Stromal cell of bone marrow (primary cell): ENCODE measurements at regions not wholly inside any gene's neighbourhood (a gene's known extent, or its start where the extent isn't known, plus 50 kb on each side); places are given as distances from the start of the nearest gene placed in this dataset.

Experiments used
- DNase-seq: peaks from one replicate; pipeline ENCODE4 v3.0.0-alpha.2; 2012; ENCODE audit warnings: low read depth

DNA sequence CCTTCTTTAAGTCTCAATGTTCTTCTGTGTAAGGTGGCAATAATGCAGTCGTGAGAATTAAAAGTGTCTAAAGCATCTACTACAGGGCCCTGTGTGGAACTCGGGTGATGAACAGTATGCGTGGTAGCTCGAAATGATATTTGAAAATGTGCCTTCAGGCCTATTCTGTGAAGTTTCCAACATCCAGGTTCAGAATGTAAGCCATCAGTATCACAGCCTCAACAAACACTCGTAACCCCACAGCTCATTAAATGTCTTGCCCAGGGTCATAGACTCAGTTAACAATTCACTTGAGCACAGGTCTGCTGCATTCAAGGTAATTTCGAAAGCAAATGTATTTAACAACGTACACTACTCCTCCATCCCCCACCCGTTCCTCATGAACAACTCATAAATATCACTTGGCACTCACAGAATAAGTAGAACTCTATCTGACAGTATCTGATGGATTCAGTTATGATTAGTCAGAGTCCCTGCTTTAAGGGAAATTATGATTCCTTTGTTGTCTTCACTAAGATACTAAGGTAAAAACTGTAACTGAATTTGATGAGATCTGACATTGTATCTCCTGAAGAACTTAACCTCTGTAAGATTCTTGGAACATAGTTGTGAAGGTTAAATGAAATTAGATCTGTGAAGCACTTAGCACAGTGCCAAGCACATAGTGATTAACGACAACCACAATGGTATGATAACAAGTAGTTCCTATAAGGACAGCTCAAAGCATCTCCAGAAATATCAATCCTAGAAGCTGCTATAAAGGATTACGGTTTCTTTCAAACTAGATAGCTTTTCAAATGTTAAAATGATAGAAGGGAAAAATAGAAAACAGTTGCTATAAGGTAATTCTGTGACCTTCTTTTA, 642.3 kb downstream of the TBL1XR1 start:
- DNase-seq, result no peak

DNA sequence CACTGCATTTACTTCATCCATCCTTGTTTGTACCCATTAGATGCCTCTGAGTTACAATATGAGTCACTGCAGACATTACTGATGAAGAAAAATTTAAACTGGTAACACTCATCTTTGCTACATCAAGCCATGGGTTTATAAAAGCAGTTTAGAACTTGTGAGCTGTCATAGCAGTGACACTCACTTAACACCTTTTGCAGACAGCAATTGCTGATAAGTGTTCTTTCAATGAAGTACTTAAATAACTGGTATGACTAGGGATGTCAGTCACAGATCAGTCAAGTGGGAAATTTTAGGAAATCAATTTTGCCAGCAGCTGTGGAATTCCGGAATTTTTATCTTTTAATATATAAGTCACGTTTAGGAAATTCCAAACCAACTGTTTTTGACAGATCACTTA, 643.0 kb downstream of the TBL1XR1 start:
- no peak for DNase-seq

DNA sequence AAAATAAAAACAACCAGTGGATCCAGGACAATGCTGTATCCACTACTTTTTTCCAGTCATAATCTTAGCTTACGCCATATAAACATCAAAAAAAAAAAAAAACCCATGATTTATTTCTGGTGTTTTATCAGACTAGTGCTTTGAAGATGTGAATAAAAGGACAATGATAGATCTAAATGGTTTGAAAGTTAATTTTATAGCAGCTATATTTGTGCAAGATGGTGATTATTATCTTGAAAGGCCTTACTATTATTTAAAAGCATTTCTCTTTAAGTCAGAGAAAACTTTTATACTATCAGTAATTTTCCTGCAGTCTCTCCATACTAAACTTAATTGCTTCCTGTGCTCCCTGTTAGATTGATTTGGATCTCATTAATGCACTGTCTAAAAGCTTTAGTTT, 670.3 kb downstream of the TBL1XR1 start:
- no peak for DNase-seq

DNA sequence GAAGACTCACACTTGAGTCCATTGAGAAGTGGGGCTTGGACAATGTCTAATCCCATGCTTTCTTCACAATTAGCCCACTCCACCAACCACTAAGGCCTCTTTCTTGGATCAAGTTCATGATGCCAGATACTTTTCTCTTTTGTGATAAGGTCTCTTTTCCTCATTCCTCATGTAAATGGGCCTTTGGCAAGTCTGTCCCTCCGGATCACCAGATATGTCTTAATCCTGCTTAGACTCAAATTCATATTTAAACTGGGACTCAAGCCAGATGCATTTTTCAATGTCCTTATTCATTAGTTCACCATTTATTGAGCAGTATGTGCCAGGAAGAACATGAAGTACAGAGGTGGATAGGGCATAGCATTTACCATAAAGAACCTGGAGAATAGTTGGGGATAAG, 671.1 kb downstream of the TBL1XR1 start:
- DNase-seq, result no peak

DNA sequence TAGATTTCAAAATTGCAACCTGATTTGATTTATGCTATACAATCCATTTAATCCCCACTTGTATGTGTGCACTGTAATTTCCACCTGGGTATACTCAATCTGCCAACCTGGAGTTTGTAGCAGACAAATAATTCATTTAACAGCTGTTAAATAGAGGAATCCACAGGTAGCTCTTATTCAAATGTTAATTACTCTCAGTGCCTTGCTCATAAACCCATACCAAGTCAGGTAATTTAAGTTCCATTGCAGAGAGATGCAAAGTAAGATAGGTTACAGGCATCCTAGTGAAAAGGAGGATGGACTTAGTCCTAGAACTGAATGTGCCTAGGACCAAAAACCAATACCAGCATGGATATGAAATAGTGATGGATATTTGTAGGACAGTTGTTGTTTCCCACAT, 674.2 kb downstream of the TBL1XR1 start:
- DNase-seq, result no peak

DNA sequence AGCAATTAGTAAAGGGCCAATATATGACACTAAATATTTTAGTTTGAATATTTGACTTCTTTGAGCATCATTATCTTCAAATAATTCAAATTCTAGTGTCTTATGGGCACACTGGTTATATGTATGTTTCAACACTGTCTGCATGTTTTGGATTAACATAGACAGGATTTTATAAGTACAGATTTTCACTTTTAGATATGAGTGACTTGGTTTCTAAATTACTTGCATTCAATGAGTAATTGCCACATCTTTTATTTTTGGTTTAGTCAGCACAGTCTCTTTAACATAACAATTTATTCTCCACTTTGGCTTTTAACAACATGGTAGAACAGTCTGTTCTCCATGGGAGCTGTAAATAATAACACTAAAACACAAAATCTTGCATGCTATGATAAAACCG, 674.8 kb downstream of the TBL1XR1 start:
- DNase-seq, result no peak

DNA sequence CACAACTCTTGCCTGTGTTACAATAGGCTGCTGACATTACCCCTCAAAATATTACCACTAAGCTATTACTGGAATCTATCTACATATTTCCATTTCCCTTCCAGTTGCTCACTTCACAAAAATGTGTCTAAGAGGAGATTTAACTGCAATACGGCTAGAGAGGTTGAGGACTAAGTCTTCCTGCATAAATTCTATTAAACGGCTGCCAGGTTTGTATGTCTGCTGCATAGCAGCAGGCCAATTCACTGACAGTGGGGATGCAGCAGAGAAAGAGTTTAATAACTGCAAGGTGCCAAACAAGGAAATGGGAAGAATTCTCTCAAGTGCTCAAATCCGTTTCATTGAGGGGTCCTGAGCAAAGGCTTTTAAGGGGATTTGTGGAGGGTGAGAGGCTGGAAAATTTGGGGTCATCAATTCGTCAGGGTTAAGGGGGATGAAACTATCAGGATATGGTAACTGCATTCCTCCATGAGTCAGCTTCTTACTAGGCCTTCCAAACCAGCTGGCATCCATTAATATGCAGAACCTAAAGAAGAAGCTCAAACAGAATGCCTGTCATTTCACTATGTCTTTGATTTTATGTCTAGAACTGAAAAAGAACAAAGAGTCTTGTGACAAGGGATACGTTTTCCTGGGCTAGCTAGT, 675.6 kb downstream of the TBL1XR1 start:
- peak; percentile 3 for DNase-seq

DNA sequence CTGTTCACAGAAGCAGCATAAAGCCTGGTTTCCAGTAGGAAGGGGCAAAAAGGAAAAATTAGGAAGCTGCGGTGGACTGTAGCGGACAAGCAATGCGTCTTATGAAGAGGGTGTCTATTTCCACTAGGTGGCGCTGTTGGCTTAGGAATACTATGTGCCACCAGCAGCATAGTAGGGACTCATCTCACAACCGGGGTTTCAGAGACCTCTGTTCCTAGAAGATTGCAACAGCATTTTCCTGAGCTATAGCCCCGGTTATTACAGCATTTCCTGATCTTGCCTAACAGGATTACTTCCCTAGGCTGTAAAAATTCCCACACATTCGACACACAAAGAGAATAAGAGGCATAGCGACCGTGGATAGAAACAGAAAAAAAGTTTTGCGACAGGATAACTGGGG, 683.0 kb downstream of the TBL1XR1 start:
- DNase-seq, result peak; percentile 11

DNA sequence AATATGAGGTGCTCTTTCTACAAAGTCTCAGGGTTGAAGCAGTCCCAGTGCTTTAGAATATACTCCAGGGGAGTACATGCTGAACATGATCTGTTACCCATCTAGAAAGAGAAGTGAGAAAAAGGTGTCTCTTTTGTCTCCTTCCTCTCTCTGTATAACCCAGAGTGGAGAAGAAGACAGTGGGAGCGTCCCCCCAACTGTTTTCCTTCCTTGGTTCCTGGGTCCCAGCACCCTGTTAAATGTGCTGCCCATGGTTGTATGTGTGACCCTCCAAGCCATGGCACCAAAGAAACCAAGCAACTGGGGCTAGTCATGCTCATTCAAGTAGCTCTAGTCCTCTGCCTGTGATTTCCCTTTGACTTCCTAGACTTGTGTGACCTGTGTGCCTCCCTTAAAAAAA, 683.7 kb downstream of the TBL1XR1 start:
- no peak for DNase-seq

DNA sequence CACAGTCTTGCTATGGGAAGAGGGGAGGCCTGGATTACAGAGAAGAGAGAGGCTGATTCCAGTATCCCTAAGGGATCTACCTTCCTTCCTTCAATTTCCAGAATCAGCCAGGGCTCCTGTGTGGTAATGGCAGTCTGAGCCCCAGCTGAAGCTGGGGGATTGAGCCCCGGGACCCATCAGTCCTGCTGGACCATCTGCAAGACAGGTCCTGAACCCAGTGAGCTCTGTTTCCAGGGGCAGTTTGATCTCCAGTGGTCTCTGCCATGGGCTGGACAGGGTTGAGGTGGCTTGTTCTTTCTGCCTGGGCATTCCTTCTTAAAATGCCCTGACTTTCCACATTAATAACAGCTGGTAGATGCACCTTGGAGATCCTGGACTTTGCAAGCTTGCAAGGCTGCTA, 685.2 kb downstream of the TBL1XR1 start:
- no peak for DNase-seq

DNA sequence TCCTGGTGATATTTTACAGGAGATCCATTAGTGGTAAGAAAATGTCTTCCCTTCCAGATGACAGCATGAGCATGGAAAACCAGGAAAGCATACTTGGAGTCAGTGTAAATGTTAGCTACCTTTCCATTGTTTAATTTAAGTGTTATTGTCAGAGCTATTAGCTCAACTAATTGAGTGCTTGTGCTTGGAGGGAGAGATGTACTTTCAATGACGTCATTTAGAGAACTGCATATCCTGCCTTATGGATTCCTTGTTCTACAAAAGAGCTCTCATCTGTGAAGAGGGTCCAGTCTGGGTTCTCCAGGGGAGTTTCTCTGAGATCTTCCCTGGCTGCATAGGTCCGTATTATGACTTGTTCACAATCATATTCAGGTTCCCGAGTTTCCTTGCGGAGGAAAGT, 687.2 kb downstream of the TBL1XR1 start:
- no peak for DNase-seq

DNA sequence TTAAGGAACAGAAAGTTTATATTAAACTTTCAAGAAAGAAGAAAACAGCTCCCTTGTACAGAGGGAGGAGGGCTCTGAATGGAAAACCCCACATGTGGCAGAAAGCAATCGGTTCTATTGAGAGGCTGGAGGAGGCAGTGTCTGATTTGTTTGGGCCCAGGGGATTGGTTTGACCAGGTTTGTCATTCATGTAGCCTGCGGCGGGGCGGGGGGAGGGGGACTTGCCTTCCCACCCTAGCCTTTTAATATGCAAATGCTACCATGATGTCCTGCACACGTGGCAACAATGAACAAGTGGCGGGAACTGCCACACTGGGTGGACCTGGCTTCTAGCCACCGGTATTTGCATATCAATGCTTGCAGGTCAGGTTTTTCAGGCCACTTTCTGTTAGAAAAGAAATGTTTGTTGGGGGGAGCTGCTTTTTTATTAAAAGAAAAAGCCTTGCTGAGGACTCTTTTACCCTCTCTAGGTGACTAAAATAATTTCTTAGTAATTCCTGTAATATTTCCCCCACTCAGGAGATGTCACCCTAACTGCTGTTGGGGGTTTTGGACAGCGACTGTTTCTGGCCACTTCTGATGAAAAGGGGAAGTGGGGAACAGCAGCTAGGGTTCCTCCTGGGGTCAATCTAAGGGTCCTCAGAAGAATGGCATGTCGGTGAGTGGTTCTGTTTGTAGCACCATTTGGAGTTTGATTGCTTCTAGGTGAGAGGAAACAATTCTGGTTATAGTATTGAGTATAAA, 691.2 kb downstream of the TBL1XR1 start:
- DNase-seq, result no peak

DNA sequence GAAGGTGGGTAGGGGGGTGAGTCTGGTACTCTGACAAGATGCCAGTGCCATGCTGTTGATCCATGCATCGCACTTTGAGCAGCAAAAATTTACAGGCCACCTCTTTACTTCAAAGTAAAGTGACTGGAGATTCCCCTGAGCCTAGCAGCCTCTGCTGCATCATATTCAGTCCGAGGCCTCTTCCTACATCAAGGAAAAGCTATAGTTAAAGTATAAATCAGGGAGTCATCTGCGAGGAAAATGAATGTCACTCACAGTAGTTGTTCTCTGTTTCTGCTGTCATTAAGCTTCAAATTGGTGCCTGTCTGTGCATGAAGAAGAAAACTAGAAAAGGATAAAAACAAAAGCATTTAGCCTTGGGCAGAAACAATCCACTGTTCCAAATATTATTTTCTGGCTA, 706.2 kb downstream of the TBL1XR1 start:
- no peak for DNase-seq

DNA sequence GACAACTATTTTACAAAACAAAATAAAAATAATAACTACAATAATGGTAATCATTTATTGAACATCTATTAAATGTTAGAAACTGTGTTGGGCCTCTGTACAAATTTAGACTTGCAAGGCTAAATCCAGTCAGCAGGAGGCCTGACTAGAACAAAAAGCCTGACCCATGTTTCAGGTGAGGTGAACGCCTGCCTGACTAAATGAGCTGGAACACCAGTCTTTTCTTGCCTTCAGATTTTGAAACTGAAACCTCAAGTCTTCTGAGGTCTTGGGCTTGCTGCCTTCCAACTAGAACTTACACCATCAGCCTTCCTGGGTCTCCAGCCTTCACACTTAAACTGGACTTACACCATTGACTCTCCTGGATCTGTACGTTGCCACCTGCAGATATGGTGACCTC, 706.9 kb downstream of the TBL1XR1 start:
- no peak for DNase-seq

DNA sequence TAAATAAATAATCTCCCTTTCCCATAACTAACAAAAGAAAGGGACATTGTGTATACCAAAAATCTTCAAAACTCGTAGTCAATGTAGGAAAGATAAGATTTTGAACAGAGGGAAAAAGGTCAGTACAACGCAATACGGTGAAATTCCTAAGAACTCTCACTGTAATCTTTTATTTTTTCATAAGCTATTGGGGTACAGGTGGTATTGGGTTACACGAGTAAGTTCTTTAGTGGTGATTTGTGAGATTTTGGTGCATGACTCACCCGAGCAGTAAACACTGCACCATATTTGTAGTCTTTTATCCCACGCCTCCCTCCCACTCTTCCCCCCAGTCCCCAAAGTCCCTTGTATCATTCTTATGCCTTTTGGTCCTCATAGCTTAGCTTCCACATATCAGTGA, 718.0 kb downstream of the TBL1XR1 start:
- DNase-seq, result no peak

DNA sequence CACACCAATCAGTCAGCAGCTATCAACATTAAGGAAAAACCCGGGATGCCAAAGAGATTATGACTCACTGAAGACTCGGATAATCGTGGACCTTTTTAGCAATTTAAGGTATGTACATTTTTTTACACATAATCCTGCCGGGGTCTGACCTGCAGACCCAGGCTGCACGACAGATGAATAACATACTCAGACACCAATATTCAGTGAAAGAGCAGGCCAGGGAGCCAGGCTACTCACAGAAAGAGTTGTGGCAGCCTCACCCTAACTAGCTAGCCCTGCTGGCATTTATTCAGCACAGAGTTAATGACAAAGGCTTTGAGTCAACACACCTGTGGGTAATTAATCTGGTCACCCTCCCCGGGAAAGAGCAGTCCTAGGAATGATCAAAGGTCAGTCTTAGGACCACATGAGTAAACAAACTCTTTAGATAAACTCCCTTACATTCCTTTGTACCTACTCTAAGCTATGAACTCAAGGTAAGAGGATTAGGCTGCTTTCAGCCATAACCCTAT, 727.5 kb downstream of the TBL1XR1 start:
- no peak for DNase-seq

DNA sequence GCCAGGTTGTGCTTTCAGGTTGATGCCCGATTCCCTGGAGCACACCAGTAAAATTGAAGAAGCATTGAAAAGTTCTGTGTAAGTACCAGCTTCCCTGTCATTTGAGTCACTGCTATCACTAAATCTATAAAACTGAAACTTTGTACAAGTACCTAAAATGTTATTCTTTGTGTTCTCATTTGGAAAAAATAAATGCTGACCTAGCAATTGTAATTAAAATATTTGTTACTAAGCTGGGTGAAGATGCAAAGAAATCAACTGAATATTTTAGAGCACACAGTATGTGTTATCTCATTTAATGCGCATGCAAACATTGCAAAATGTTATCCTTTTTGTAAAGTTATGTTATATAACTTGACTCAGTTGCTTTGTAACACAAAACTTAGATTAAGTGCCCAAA, 733.7 kb downstream of the TBL1XR1 start:
- no peak for DNase-seq

DNA sequence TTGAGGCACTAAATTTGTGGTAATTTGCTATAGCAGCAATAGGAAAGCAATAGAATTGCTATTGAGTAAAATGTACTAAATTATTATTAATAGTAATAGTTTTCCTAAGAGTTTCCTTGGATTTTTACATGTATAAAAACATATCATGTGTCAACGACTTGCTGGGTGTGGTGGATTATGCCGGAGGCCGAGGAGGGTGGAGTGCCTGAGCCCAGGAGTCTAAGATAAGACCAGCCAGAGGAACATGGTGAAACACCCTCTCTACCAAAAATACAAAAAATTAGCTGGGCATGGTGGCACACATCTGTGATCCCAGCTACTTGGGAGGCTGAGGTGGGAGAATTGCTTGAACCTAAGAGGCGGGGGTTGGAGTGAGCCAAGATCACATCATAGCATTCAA, 749.9 kb downstream of the TBL1XR1 start:
- DNase-seq, result no peak

DNA sequence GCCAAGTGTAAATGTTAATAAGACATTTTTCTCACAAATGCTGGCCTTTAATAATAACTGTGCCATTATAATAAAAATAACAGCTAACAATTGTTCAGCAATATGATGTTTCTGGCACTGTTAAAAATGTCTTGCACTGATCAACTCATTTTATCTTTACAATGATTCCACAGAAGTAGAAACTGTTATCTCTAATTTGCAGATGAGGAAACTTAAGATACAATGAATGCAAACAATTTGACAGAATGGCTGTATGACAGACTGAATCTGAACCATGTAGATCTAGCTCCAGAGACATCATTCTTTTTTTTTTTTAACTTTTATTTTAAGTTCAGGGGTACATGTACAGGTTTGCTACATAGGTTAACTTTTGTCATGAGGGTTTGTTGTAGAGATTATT, 755.0 kb downstream of the TBL1XR1 start:
- DNase-seq, result no peak

DNA sequence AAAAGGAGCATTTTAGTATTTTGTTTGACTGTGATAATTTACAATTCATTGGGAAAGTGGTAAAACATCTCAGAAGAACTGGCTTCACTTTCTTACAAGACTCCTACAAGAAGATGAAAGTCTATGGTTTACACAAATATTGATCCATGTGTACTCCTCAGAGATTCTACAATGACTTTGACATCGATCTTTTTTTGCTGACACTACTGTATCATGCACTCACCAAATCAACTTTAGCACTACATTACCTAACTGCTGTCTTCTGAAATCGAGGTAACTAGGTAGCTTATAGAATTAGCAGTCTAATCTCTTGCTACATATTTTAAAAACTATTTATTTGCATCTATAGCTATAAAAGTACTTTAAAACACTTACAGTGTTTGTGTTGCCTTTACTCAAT, 757.6 kb downstream of the TBL1XR1 start:
- no peak for DNase-seq

DNA sequence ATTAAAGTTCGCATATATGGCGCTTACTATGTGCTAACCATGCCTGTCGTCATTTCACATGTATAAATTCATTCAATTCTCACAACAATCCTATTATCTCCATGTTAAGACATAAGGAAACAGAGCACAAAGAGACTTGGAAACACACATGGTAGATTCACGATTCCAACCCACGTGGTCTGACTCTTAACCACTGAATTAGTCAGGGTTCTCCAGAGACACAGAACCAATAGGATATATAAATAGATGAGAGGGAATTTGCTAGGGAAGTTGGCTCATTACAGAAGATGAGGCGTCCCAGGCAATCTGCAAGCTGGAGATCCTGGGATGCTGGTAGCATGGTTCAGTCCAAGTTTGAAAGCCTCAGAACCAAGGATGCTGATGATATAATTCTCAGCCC, 765.3 kb downstream of the TBL1XR1 start:
- DNase-seq, result peak; percentile 76

DNA sequence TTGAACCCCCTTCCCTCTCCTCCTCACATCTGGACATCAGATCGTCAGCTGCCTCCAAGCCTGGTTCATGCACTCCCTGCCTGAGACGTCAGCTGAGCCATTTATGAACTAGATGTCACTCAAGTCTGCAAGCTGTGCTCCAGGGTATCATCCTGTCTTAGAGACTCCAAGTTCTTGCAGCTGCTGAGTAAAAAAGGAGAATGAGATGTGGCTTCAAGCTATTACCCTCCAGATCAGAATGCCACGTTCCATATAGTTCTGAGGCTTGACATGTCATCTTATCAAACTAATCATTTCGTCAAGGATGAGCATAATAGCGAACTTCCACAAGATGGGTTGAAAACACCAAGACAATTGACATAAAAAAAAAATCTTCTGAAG, 766.3 kb downstream of the TBL1XR1 start:
- DNase-seq, result no peak
